ENCODE measurements at regions not wholly inside any gene's neighbourhood (a gene's known extent, or its start where the extent isn't known, plus 50 kb on each side); places are given as distances from the start of the nearest gene placed in this dataset.

- DNase-seq = no peak
Observed at GRCh38 chr9:28034242-28034641, 461.0 kb upstream of the C9orf72 start.

GRCh38 chr9:28037968-28038367 is 464.7 kb upstream of the C9orf72 start:
- DNase-seq = no peak

- DNase-seq = no peak
Observed at GRCh38 chr9:28045051-28045450, 471.8 kb upstream of the C9orf72 start.

- DNase-seq = no peak
Observed at GRCh38 chr9:28050046-28050445, 476.8 kb upstream of the C9orf72 start.

- no peak for DNase-seq
Observed at GRCh38 chr9:28050941-28051340, 477.7 kb upstream of the C9orf72 start.

GRCh38 chr9:28051559-28052503 is 478.6 kb upstream of the C9orf72 start:
- DNase-seq = no peak

- peak; percentile 86 for DNase-seq
Observed at GRCh38 chr9:28053096-28053777, 480.0 kb upstream of the C9orf72 start.

- no peak for DNase-seq
Observed at GRCh38 chr9:28056006-28056405, 482.7 kb upstream of the C9orf72 start.

GRCh38 chr9:28056466-28056865 is 483.2 kb upstream of the C9orf72 start:
- no peak for DNase-seq

GRCh38 chr9:28059192-28059591 is 485.9 kb upstream of the C9orf72 start:
- DNase-seq = no peak

GRCh38 chr9:28064241-28064815 is 491.0 kb upstream of the C9orf72 start:
- DNase-seq = no peak

- peak; percentile 60 for DNase-seq
Observed at GRCh38 chr9:28073270-28073669, 500.0 kb upstream of the C9orf72 start.

- DNase-seq = no peak
Observed at GRCh38 chr9:28079677-28080076, 506.4 kb upstream of the C9orf72 start.

- DNase-seq = no peak
Observed at GRCh38 chr9:28082671-28083070, 509.4 kb upstream of the C9orf72 start.

GRCh38 chr9:28086881-28087280 is 513.6 kb upstream of the C9orf72 start:
- no peak for DNase-seq

- no peak for DNase-seq
Observed at GRCh38 chr9:28092981-28093936, 520.0 kb upstream of the C9orf72 start.

- no peak for DNase-seq
Observed at GRCh38 chr9:28101509-28101908, 528.2 kb upstream of the C9orf72 start.

GRCh38 chr9:28105001-28105400 is 531.7 kb upstream of the C9orf72 start:
- DNase-seq = no peak

- no peak for DNase-seq
Observed at GRCh38 chr9:28120184-28120583, 546.9 kb upstream of the C9orf72 start.

- DNase-seq = no peak
Observed at GRCh38 chr9:28120626-28121025, 547.3 kb upstream of the C9orf72 start.

- DNase-seq = no peak
Observed at GRCh38 chr9:28121366-28121765, 548.1 kb upstream of the C9orf72 start.

- DNase-seq = no peak
Observed at GRCh38 chr9:28124917-28125316, 551.6 kb upstream of the C9orf72 start.

GRCh38 chr9:28127101-28127500 is 553.8 kb upstream of the C9orf72 start:
- DNase-seq = no peak
